Mesodermal cell (in vitro differentiated cells): ENCODE measurements at regions not wholly inside any gene's neighbourhood (a gene's known extent, or its start where the extent isn't known, plus 50 kb on each side); places are given as distances from the start of the nearest gene placed in this dataset.

Experiments
- H3K27ac ChIP-seq: 2 replicates; pipeline ENCODE4 v1.7.0; 2013; ENCODE audit warnings: mild to moderate bottlenecking, low read depth, low read length, moderate library complexity; ENCODE audit not compliant: severe bottlenecking
- H3K36me3 ChIP-seq: 2 replicates; pipeline ENCODE4 v1.7.1; 2013; ENCODE audit warnings: mild to moderate bottlenecking, low read length, moderate library complexity; ENCODE audit not compliant: control insufficient read depth, insufficient read depth
- H3K4me1 ChIP-seq: one replicate; pipeline ENCODE4 v1.7.1; 2013; ENCODE audit warnings: mild to moderate bottlenecking, low read length; ENCODE audit not compliant: insufficient read depth, control insufficient read depth, poor library complexity, severe bottlenecking
- H3K4me3 ChIP-seq: 2 replicates; pipeline ENCODE4 v1.7.0; 2013; ENCODE audit warnings: low read length, control low read depth, mild to moderate bottlenecking; ENCODE audit not compliant: insufficient read depth, poor library complexity, severe bottlenecking; ENCODE audit errors: extremely low read depth
- H3K9me3 ChIP-seq: 2 replicates; pipeline ENCODE4 v1.7.1; 2013; ENCODE audit warnings: mild to moderate bottlenecking, low read length, moderate library complexity; ENCODE audit not compliant: control insufficient read depth
- WGBS, 2 experiments: methylation state at CpG; one replicate each; pipeline ENCODE4 v1.1.5; 2013; ENCODE audit warnings: missing lambda C conversion rate in 2 of 2; ENCODE audit not compliant: insufficient coverage in 2 of 2; 5-methylcytosine and 5-hydroxymethylcytosine counted together

- 90% methylated on average over 2 of the region's 2 CpGs; no CpG with 5 or more reads in 1 of the 2 experiments for WGBS, 2 experiments
- H3K4me3 ChIP-seq: no peak overlapping the region
- H3K4me1 ChIP-seq: no peaks in the 10 kb centered on the region
- no peak overlapping the region for H3K27ac ChIP-seq
- H3K9me3 ChIP-seq: no peaks in the 10 kb centered on the region
- no peaks in the 10 kb centered on the region for H3K36me3 ChIP-seq
Measured at GRCh38 chr5:30405821-30406220, 787.7 kb upstream of the CDH6 start.

- WGBS, 2 experiments: 17 to 34% methylated on average over 1 to 3 of the region's 3 CpGs
Measured at GRCh38 chr5:30401479-30402058, 791.9 kb upstream of the CDH6 start.

DNA sequence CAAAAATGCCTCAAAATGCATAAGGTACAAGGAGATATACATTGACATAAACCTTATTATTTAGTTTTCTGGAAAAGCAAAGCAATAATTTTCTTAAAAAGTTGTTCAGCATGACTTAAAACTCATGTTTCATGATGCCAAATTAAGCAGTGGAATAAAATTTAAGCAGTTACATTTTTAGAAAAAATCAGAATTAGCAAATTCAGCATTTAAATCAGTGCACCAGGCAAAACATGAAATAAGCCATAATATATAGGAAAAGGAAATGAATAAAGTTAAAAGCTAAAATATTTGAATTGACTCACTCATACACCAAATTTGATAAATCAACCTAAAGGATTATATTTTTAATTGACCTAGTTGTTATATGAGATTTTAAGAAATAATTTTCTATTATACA lies 795.1 kb upstream of the CDH6 start:
- no peaks in the 10 kb centered on the region for H3K36me3 ChIP-seq
- no peaks in the 10 kb centered on the region for H3K4me1 ChIP-seq
- no peak overlapping the region for H3K27ac ChIP-seq
- H3K9me3 ChIP-seq: no peaks in the 10 kb centered on the region
- no peak overlapping the region for H3K4me3 ChIP-seq

More at GRCh38 chr5:30401479-30402058, 791.9 kb upstream of the CDH6 start:
- Histone ChIP-seq H3K36me3 (no peaks in the 10 kb centered on the region), H3K4me3 (no peak overlapping the region), H3K9me3 (no peaks in the 10 kb centered on the region), H3K27ac (no peak overlapping the region), H3K4me1 (no peaks in the 10 kb centered on the region)

- Histone ChIP-seq H3K4me1 (no peaks in the 10 kb centered on the region), H3K36me3 (no peaks in the 10 kb centered on the region), H3K4me3 (no peak overlapping the region), H3K9me3 (no peaks in the 10 kb centered on the region), H3K27ac (no peak overlapping the region)
- WGBS, 2 experiments: 93% methylated on average over 3 to 5 of the region's 5 CpGs
Measured at GRCh38 chr5:30392897-30393296, 800.6 kb upstream of the CDH6 start.

DNA sequence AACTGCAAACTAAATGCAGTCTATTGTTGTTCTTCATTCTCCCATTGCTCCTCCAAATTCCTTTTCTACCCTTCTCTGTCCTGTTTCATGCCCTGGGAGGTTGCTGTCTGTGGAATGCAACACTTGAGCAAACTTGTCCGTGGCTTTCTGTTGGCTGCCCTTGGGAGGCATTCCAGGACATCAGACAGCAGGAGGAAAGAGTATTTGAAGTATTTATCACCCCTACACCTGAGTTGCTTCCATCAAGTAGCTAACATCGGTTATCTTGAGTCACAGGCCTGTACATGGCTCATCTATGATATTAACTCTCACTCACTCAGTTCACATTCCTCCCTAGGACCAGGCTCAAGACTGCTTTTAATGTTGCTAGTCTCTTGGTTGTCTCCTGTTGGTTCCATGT lies 803.4 kb upstream of the CDH6 start:
- 0% methylated on average over 1 of the region's 2 CpGs for WGBS, 2 experiments
- Histone ChIP-seq H3K27ac (no peak overlapping the region), H3K36me3 (no peaks in the 10 kb centered on the region), H3K9me3 (no peaks in the 10 kb centered on the region), H3K4me1 (no peaks in the 10 kb centered on the region), H3K4me3 (no peak overlapping the region)

DNA sequence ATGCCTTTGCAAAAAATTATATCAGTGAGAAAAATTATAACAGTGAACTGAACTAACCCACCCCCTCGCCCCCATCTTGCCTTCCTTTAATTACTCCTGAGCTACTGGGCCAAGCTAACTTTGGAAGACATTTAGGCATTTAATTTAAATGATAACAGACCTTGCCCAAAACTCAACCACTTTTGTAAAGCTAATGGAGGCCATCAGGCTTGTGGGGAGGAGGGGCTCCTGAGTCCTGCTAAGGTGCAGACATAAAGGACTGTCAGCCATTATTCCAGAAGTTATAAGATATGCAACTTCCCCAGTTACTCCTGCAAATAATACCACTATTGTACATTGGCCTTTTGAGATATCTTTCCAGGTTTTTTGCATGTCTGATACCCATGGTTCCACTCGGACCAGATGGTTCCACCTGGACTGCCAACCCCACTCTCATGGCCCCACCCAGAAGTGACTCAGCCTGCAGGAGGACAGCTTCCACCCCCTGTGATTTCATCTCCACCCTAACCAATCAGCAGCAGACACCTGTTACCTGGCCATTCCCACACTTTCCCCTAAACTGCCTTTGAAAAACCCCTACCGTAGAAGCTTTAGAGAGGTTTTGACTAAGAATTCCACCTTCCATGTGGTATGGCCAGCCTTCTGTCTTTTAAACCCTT lies 805.4 kb upstream of the CDH6 start:
- WGBS, 2 experiments: 86 to 100% methylated on average over 1 to 2 of the region's 3 CpGs
- Histone ChIP-seq H3K36me3 (no peaks in the 10 kb centered on the region), H3K9me3 (no peaks in the 10 kb centered on the region), H3K27ac (no peak overlapping the region), H3K4me3 (no peak overlapping the region), H3K4me1 (no peaks in the 10 kb centered on the region)

GRCh38 chr5:30385754-30386153 lies 807.7 kb upstream of the CDH6 start:
- 100% methylated on average over 1 of the region's 2 CpGs; no CpG with 5 or more reads in 1 of the 2 experiments for WGBS, 2 experiments
- no peak overlapping the region for H3K27ac ChIP-seq
- no peaks in the 10 kb centered on the region for H3K9me3 ChIP-seq
- H3K36me3 ChIP-seq: no peaks in the 10 kb centered on the region
- no peaks in the 10 kb centered on the region for H3K4me1 ChIP-seq
- no peak overlapping the region for H3K4me3 ChIP-seq

DNA sequence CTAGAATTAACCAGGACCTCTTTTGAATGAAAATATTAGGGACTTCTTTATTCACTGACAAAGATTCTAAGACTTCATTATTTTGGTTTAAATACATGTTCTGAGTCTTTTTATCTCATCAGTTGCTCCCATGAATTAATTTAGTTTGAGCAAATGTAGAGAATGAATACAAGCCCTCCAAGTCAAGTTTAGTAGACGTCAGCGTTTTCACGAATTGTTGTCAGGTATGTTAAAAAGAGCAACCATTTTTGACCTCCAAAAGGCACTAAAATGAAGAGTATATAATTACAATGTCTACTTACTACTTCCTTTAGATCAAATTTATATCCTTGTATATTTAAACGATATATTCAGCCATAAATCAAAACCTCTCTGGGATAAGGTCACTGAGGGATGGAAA lies 809.3 kb upstream of the CDH6 start:
- Histone ChIP-seq H3K4me3 (no peak overlapping the region), H3K36me3 (no peaks in the 10 kb centered on the region), H3K4me1 (no peaks in the 10 kb centered on the region), H3K27ac (no peak overlapping the region), H3K9me3 (no peaks in the 10 kb centered on the region)
- 87% methylated on average over 3 of the region's 4 CpGs; no CpG with 5 or more reads in 1 of the 2 experiments for WGBS, 2 experiments

GRCh38 chr5:30380228-30380627 lies 813.3 kb upstream of the CDH6 start:
- WGBS, 2 experiments: 60 to 100% methylated on average over 1 to 2 of the region's 4 CpGs
- H3K4me1 ChIP-seq: no peaks in the 10 kb centered on the region

GRCh38 chr5:30376848-30377247 lies 816.6 kb upstream of the CDH6 start:
- H3K9me3 ChIP-seq: no peaks in the 10 kb centered on the region
- no peaks in the 10 kb centered on the region for H3K4me1 ChIP-seq
- H3K4me3 ChIP-seq: no peak overlapping the region
- WGBS, 2 experiments: 86% methylated on average over 2 of the region's 3 CpGs; no CpG with 5 or more reads in 1 of the 2 experiments
- no peak overlapping the region for H3K27ac ChIP-seq
- H3K36me3 ChIP-seq: no peaks in the 10 kb centered on the region

More at GRCh38 chr5:30380228-30380627, 813.3 kb upstream of the CDH6 start:
- H3K9me3 ChIP-seq: no peaks in the 10 kb centered on the region
- no peak overlapping the region for H3K27ac ChIP-seq
- H3K4me3 ChIP-seq: no peak overlapping the region
- H3K36me3 ChIP-seq: no peaks in the 10 kb centered on the region

DNA sequence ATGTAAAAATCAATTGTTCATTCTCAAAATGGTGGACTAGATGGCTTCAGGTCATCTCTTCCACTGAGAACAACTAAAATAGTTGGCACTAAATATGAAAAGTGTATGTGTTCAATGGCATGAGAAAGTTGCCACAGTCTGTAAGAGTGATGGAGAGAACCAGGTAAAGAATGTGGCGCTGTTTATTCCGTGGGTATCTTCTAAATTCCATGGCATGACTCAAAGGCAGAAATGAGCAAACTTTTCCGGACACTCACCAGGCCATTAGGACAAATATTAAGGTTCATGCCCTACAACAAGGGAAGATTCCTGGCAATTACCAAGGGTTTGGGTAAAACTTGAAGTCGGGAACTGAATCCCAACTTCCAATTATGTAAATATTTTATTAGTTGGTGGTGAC lies 825.4 kb upstream of the CDH6 start:
- no peak overlapping the region for H3K4me3 ChIP-seq
- no peaks in the 10 kb centered on the region for H3K36me3 ChIP-seq
- 93 to 94% methylated on average over 3 of the region's 4 CpGs for WGBS, 2 experiments
- no peaks in the 10 kb centered on the region for H3K4me1 ChIP-seq
- H3K27ac ChIP-seq: no peak overlapping the region
- no peaks in the 10 kb centered on the region for H3K9me3 ChIP-seq
